GM18526 (cell line): ENCODE measurements at regions not wholly inside any gene's neighbourhood (a gene's known extent, or its start where the extent isn't known, plus 50 kb on each side); places are given as distances from the start of the nearest gene placed in this dataset.

Experiments
- POLR2A ChIP-seq: IDR thresholded peaks from 3 replicates; pipeline ENCODE4 v1.6.1; 2011; ENCODE audit not compliant: insufficient read length; ENCODE audit errors: extremely low read depth

DNA sequence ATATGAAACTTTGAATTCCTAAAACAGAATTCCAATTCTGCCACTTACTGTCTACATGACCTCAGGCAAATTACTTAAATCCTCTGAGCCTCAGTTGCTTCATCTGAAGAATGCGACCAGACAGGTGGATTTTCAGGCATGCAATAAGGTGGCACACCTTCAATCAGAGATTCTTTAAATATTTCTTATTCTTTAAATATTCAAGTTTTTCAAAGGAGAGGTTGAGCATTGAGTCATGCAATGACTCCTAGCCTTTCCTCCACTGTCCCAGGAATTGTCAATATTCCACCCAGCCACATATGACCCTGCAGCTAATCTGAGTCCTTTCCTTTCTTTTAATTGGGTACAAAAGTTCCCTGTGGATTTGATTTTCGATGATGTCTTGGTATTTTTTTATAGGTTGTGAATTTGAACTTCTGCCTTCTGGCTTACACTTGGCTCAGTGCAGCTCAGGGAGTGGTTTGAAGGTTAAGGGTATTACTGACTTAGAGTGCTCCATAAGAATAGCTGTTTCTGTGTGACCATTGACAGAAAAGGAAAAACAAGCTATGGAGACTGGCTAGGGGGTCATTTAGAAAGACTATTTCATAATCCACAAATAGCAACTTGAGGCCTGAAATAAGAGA lies 52.2 kb upstream of the PRDX6 start:
- no peak for TF ChIP-seq POLR2A

DNA sequence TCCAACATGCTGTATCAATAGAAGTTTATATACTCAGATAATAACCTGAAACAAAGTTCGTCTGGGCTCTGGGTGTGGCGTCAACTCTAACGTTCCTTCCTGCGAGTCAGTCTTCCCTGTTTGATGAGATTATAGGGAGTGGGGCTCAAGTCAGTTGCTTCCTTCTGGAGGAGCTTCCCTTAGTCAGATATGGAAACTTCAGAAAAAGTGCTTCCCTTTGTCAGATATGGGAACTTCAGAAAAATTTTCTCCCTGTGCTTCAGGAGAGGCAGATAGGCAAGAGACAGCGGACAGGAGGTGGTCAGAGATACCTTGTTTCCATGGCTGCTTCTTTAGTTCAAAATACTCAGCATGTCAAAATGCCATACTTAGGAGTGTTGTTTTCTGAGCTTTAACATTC lies 51.1 kb upstream of the PRDX6 start:
- TF ChIP-seq POLR2A, result no peak

DNA sequence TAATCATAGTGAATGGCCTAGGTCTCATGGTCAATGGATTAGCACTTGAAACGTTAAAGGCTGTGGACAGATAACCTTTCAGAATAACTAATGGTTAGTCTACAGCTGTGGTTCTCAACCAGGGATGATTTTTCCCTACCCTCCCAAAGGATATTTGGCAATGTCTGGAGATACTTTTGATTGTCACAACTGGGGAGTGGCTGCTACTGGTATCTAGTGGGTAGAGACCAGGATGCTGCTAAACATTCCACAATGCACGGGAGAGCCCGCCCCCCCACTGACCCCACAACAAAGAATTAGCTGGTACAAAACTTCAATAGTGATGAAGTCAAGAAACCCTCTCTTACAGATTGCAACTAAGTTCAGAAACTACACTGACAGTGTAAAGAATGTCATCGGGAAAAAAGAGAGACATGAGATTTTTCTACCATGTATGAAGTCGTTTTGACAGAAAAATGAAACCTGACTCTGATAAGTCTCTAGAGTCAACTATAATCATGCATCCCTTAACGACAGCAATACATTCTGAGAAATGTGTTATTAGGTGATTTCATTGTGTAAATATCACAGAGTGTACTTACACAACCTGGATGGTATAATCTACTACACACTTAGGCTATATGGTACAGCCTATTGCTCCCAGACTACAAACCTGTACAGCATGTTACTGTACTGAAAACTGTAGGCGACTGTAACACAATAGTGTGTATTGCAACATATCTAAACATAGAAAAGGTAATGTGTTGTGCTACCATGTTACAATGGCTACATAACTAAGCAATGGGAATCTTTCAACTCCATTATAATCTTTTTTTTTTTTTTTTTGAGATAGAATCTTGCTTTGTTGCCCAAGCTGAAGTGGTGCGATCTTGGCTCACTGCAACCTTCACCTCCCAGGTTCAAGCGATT lies 49.7 kb upstream of the PRDX6 start:
- no peak for TF ChIP-seq POLR2A
